NCI-H1417 (cell line): ENCODE measurements at regions not wholly inside any gene's neighbourhood (a gene's known extent, or its start where the extent isn't known, plus 50 kb on each side); places are given as distances from the start of the nearest gene placed in this dataset.
"Not testable (repeated sequence)": the region's sequence is repeated elsewhere in the genome, so short reads cannot be mapped to it uniquely, and the experiment has no call there.

Experiments used
- DNase-seq, 3 experiments: peaks; one replicate each; lab custom pipeline; 2025; lab: John Stamatoyannopoulos, UW

- DNase-seq = no peak
Observed at GRCh38 chr7:113606325-113606724, 312.5 kb downstream of the PPP1R3A start.

DNA sequence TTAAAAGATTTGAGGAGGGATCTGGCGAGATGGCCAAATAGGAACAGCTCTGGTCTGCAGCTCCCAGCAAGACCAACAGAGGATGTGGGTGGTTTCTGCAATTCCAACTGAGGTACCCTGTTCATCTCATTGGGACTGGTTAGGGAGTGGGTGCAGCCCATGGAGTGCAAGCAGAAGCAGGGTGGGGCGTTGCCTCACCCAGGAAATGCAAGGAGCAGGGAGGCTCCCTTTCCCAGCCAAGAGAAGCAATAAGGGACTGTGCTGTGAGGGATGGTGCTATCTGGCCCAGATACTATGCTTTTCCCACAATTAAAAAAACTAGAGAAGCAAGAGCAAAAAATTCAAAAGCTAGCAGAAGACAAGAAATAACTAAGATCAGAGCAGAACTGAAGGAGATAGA is 318.4 kb downstream of the PPP1R3A start:
- not testable (repeated sequence) for DNase-seq

- not testable (repeated sequence) for DNase-seq
Observed at GRCh38 chr7:113593455-113593854, 325.4 kb downstream of the PPP1R3A start.

GRCh38 chr7:113592924-113593323 is 325.9 kb downstream of the PPP1R3A start:
- not testable (repeated sequence) for DNase-seq

GRCh38 chr7:113582471-113582870 is 336.3 kb downstream of the PPP1R3A start:
- DNase-seq = no peak

DNA sequence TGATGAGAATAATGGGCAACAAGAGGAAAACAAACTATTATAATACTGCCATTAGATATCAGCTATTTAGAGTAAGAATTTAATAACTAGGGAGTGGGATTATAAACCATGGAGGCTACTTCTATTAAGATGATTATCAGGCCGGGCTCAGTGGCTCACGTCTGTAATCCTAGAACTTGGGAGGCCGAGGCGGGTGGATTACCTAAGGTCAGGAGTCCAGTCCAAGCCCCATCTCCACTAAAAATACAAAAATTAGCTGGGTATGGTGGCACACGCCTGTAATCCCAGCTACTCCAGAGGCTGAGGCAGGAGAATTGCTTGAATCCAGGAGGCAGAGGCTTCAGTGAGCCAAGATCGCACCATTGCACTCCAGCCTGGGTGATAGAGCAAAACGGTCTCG is 355.6 kb downstream of the PPP1R3A start:
- DNase-seq = not testable (repeated sequence)

DNA sequence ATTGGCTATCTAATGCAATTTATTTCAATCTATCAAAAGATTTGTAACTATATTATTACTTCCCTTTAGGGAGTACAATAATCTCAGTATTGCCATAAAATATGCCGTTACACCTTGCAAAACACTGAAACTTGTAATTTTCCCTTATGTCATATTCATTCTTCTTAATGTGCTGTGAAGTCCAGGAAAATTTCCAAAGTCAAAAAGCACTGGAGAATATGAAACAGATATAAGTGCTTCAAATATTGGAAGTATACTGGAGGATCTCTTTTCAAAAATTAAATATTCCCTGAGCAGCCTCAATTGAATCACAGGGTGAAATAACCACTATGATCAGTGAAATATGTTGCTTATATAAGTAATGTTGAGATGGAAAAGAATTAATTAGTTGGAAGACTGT is 356.0 kb downstream of the PPP1R3A start:
- DNase-seq = no peak

DNA sequence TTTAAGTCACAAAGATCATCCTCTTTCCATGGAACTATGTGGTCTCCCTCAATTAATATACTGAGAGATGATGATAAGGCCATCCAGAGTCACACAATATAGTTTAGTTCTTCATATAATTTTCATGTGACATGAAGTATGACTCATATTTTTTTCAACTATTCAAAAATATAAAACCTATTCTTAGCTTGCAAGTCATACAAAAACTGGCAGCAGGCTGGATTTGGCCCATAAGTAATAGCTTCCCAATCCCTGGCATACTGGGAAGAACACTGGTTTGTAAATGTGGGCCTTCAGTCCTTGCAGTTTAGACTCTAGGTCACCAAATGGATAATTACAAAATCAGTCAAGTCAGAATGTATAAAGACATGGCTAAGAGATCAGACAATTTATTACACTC is 356.6 kb downstream of the PPP1R3A start:
- DNase-seq = no peak

GRCh38 chr7:113561446-113561845 is 357.4 kb downstream of the PPP1R3A start:
- no peak for DNase-seq

- no peak for DNase-seq
Observed at GRCh38 chr7:113550966-113551365, 367.8 kb downstream of the PPP1R3A start.

DNA sequence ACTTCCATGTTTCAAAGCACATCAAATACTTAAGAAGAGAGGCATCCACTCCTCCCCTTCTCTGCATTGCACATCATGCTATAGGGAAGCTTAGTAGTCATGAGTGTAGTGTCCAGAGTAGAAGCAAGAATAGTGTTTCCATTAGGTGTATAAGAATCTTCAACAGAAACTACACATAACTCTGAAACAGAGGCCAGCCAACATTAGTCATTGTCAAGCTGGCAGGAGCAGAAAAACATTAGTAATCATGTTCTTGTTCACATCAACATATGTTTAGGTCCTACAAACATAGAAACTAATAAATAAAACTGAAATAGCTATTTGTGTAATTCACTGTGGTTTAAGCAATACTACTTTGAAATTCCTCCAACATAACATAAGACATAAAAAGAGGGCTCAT is 370.2 kb downstream of the PPP1R3A start:
- DNase-seq = no peak

GRCh38 chr7:113548137-113548536 is 370.7 kb downstream of the PPP1R3A start:
- no peak for DNase-seq

GRCh38 chr7:113521468-113521867 is 397.3 kb downstream of the PPP1R3A start:
- DNase-seq = no peak

GRCh38 chr7:113519472-113519871 is 399.3 kb downstream of the PPP1R3A start:
- no peak for DNase-seq

DNA sequence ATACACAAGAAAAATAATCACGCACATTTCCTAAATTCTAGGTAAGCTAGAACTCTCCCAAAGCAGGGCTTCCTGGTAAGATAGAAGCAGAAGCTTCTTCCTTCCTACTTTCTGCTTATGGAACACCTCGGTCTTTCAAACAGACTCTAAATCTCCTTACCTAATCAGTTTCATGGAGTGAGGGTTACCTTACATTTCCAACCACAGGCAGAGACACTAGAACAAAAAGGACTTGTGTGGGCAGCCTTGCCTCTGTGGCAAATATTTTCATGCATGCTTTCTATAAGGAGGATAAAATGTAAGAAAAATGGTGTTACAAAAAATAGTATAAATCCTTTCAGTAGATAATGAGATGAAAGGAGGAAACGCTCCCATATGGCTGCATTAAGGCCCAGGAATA is 386.3 kb upstream of the SMIM30 start:
- DNase-seq = no peak

DNA sequence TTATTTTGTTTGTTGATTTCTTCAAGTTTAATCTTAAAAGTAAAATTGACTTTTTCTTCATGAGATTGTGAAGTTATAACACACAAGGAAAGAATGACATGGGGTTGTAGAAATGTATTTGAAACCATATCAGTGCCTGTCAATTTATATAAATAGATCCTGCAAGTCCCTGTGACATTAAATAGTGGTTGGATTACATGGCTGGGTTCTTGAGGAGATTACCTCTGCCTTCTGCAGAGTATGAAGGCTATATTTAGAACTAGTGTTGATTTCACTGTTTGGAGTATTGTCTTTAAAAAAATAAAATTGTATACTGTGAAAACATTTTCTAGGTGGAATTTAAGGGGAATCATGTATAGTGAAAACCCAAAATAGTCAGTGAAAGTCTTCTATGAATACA is 385.8 kb upstream of the SMIM30 start:
- DNase-seq = no peak

GRCh38 chr7:113496586-113496985 is 378.2 kb upstream of the SMIM30 start:
- DNase-seq = not testable (repeated sequence)

GRCh38 chr7:113494797-113495566 is 376.6 kb upstream of the SMIM30 start:
- not testable (repeated sequence) for DNase-seq

GRCh38 chr7:113491305-113491704 is 373.0 kb upstream of the SMIM30 start:
- no peak for DNase-seq

GRCh38 chr7:113487925-113488731 is 369.8 kb upstream of the SMIM30 start:
- no peak for DNase-seq

DNA sequence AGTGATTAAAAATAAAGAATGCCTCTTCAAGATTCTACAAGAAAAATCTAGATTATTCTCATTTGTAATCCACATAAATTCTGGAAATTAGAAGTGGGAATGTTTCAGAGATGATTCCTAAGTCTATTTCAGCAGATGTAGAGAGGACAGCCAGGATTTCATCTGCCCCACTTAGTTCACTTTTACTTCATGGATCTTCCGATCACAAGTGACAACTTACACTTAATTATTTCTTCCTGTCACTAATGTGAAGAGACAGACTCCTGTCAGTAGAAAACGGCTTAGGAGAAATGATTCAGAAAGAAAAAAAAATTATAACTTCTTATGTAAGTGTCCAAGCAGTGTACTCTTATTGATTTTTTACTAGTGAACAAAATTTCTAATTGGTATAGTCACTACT is 368.2 kb upstream of the SMIM30 start:
- DNase-seq = no peak

- DNase-seq = no peak
Observed at GRCh38 chr7:113483657-113484056, 365.3 kb upstream of the SMIM30 start.

GRCh38 chr7:113480537-113480936 is 362.2 kb upstream of the SMIM30 start:
- DNase-seq = no peak
